Activated naive CD4-positive, alpha-beta T cell treated with anti-CD3 and anti-CD28 coated beads, Interleukin-2, amount 50 U/mL, for 24 hours (primary cell): ENCODE measurements at regions not wholly inside any gene's neighbourhood (a gene's known extent, or its start where the extent isn't known, plus 50 kb on each side); places are given as distances from the start of the nearest gene placed in this dataset.
A peak's percentile ranks its signal among the peaks of the same experiment; 100 is the strongest.

ENCODE experiments used
- H3K27ac Mint-ChIP-seq: one replicate; pipeline ENCODE4 v1.8.0; 2021; ENCODE audit warnings: mild to moderate bottlenecking, mixed read lengths
- H3K27me3 Mint-ChIP-seq: one replicate; pipeline ENCODE4 v1.8.0; 2021; ENCODE audit warnings: mixed read lengths
- H3K36me3 Mint-ChIP-seq: one replicate; pipeline ENCODE4 v1.8.0; 2021; ENCODE audit warnings: mixed read lengths
- H3K4me1 Mint-ChIP-seq: one replicate; pipeline ENCODE4 v1.8.0; 2021; ENCODE audit warnings: mixed read lengths
- H3K4me3 Mint-ChIP-seq: one replicate; pipeline ENCODE4 v1.8.0; 2021; ENCODE audit warnings: mild to moderate bottlenecking, mixed read lengths
- H3K9me3 Mint-ChIP-seq: one replicate; pipeline ENCODE4 v1.8.0; 2021; ENCODE audit warnings: mixed read lengths

GRCh38 chr14:104388541-104389325 lies 190.8 kb upstream of the C14orf180 start:
- Mint-ChIP-seq H3K27ac (peak overlapping the region; percentile 35), H3K9me3 (no peaks in the 10 kb centered on the region), H3K4me3 (no peak overlapping the region), H3K27me3 (no peaks in the 10 kb centered on the region), H3K36me3 (no peaks in the 10 kb centered on the region), H3K4me1 (peaks cover 42% of the 10 kb centered on the region)

DNA sequence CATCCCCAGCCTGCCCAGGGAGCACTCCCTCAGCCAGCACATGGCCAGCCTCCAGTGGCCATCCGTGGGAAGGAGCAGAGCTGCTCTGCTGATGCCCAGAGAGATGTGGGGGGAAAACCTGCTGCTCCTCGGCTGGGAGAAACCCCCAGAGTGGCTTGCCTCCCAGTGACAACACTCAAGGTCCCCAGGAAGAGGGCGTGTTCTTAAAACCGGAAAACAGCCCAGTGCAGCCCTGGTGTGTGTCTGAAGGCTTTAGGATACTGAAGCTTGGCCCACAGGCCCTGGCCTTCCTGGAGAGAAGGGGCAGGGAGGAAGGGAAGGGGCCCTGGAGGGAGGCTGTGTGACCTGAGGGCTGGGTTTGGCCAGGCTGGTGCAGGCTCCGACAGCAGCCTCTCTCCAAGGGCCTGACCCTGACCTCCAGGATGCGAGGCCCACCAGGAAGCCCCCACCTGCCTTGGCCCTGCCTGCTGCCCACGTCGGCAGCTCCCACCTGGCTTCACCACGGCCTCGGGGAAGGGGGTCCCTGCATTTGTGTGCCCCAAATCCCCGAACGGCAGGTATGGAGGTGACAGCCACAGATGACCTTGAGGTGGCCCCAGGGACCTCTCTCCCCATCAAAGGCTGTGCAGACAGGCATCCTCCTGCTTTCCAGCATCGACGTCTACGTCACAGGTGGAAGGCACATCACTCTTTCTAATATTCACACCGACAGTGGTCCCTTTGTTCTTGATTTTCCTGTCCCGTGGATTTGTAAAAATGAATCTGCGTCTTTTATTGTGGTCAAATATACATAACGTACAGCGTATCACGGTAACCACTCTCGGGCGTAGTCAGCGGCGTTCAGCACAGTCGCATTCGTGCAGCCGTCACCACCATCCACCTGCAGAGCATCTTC lies 190.0 kb upstream of the C14orf180 start:
- Mint-ChIP-seq H3K4me1 (peaks cover 50% of the 10 kb centered on the region), H3K4me3 (peak overlapping the region; percentile 65), H3K36me3 (no peaks in the 10 kb centered on the region), H3K27me3 (no peaks in the 10 kb centered on the region), H3K27ac (peak overlapping the region; percentile 88), H3K9me3 (no peaks in the 10 kb centered on the region)

DNA sequence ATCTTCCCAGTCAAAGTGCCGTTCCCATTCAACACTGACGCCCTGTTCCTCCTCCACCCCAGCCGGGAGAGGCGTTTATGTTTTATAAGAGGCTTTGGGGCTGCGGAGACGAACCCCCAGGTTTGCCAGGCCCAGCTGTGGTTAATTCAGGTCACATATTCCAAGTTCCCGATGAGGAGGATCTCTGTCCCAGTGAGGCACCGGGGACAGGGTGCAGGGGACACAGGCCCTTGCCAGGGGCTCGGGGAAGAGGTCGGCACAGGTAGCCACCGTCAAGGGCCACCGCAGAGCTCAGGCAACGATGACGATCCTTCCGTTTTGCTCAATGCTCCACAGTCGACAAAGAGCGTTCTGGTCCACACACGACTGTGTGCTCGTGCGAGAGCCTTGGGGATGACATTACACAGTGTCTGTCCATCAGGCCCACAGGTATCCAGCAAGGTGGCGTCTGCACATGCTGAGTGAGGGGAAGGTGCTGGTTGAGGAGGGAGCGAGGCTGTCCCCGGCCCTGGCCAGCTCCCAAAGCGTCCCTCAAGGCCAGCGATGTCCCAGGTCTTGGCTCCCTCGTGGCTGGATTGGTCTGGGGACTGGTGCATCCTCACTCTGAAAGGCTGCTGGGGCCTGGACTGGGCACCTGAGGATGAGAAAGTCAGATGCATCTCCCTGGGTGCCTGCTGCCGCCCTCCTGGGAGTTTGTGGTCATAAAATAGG lies 189.2 kb upstream of the C14orf180 start:
- H3K27ac Mint-ChIP-seq = peak overlapping the region; percentile 88
- H3K27me3 Mint-ChIP-seq = no peaks in the 10 kb centered on the region
- H3K4me1 Mint-ChIP-seq = peaks cover 58% of the 10 kb centered on the region
- peak overlapping the region; percentile 65 for H3K4me3 Mint-ChIP-seq
- H3K9me3 Mint-ChIP-seq = no peaks in the 10 kb centered on the region
- no peaks in the 10 kb centered on the region for H3K36me3 Mint-ChIP-seq

DNA sequence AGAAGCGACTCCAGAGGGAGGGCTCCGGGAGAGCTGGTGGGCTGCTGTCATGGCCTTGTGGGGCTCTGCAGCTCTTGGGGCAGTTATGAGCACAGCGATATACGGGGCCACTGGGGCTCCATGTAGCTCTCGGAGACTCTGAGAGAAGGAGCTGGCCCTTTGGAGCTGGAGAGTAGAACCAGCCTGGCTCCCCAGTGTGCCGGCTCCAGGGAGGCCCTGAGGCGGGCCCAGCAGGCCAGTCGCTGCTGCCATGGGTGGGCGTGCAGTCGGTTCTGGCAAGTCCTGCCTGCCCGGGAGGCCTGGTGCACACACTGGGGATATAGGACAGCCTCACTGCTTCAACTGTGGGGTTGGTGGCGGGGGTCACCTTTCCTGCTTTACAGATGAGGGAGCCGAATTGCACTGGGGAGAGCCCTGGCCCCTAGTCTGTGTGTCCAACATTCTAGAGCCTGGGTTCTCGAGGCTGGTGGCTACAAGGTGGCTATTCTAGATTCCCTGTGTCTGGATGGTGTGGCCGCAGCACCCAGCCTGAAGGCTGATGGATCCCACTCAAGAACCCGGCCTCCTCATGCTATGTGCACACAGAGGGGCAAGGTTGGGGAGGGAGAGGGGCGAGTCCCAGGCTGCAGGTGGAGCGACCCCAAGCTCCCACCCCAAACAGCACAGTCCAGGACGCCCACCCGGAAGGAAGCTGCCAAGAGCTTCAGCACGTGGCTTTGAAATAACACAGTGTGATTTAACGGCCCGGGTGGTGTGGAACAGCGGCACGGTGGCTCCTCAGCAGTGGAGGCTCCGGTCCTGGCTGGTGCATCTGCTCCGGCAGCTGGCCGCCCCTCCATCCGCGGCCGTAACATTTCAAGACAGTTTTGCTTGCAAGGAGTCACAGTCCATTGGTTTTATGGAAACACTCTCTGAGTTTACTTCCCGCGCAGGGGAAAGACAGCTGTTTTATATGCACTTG lies 188.3 kb upstream of the C14orf180 start:
- H3K4me1 Mint-ChIP-seq = peaks cover 65% of the 10 kb centered on the region
- H3K36me3 Mint-ChIP-seq = no peaks in the 10 kb centered on the region
- peak overlapping the region; percentile 91 for H3K27ac Mint-ChIP-seq
- no peaks in the 10 kb centered on the region for H3K27me3 Mint-ChIP-seq
- H3K4me3 Mint-ChIP-seq = peak overlapping the region; percentile 72
- H3K9me3 Mint-ChIP-seq = no peaks in the 10 kb centered on the region

DNA sequence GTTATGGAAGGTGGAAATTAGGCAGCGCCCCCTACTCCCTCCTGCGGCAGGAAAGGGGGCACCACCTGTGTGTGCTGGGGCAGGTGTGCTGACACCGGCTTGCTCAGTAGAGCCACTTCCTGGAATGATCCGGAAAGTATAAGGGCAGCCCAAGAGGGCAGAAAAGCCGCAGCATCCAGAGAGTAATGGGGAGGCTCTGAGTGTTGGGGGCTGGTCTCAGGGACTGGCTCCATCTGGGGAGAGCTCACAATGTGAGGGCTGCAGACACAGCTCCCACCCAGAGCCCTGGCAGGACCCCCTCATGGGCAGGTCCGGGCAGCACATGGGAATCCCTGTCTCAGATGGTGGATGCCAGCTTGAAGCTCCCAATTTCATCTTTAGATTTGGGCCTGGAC lies 187.6 kb upstream of the C14orf180 start:
- peak overlapping the region; percentile 72 for H3K4me3 Mint-ChIP-seq
- H3K9me3 Mint-ChIP-seq = no peaks in the 10 kb centered on the region
- peaks cover under 1% of the 10 kb centered on the region for H3K36me3 Mint-ChIP-seq
- H3K27ac Mint-ChIP-seq = peak overlapping the region; percentile 91
- H3K27me3 Mint-ChIP-seq = no peaks in the 10 kb centered on the region
- H3K4me1 Mint-ChIP-seq = peaks cover 70% of the 10 kb centered on the region

- H3K27ac Mint-ChIP-seq = no peak overlapping the region
- peaks cover 4% of the 10 kb centered on the region for H3K36me3 Mint-ChIP-seq
- peaks cover 74% of the 10 kb centered on the region for H3K4me1 Mint-ChIP-seq
- H3K27me3 Mint-ChIP-seq = no peaks in the 10 kb centered on the region
- no peak overlapping the region for H3K4me3 Mint-ChIP-seq
- H3K9me3 Mint-ChIP-seq = peaks cover 3% of the 10 kb centered on the region
Observed at GRCh38 chr14:104392396-104393198, 187.0 kb upstream of the C14orf180 start.

DNA sequence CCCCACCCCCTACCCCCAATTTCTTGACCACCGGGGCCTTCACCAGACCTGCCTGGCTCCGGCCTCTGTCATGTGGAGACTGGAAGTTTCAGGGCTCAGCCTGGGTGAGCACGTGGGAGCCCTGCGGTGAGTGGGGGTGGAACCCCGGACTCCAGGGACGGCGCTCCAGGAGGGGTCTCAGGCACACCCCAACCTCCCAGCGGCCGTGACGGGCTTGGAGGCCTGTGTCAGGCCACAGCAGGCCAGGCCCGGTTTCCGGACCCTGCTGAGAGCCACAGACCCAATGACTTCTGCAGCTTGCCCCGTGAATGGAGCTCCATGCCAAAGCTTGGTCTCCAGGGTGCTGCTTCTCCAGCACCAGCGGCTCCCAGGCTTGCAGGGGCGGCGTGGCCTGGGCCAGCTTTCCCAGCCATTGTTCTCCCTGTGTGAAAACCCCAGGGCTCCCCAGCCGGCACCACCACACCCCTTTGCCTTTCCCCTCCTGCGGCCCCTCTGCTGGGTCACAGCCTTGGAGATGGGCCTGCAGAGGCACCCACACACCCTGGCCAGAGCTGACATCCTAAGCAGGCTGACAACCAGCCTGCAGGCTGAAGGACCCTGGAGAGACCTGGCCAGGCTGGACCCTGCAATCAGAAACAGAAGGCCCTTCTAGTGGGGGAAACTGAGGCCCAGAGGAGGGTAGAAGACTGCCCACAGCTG lies 186.2 kb upstream of the C14orf180 start:
- peaks cover 8% of the 10 kb centered on the region for H3K36me3 Mint-ChIP-seq
- peak overlapping the region; percentile 72 for H3K27ac Mint-ChIP-seq
- H3K27me3 Mint-ChIP-seq = no peaks in the 10 kb centered on the region
- H3K4me1 Mint-ChIP-seq = peaks cover 78% of the 10 kb centered on the region
- peak overlapping the region; percentile 55 for H3K4me3 Mint-ChIP-seq
- H3K9me3 Mint-ChIP-seq = peaks cover 7% of the 10 kb centered on the region

DNA sequence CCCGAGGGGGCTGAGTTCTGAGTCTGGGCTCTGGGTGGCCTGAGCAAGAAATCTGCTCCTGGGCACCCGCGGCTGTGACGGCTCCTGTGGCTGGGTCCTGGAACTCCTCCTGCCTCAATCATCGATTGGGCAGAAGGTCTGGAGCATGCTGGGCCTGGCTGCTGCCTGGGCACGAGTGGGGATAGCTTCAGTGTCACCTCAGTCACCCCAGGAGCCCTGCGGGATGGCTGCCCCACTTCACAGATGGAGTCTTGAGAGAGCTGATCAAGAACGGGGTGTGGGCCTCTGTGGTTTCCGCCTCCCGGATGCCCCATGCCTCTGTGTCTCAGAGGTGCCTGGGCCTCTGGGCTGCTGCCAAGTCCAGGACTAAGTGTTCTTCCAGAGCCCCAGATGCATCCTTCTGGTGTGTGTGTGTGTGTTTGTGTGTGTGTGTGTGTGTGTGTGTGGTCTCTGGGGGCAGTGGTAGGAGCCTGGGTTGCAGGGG lies 185.6 kb upstream of the C14orf180 start:
- Mint-ChIP-seq H3K27me3 (no peaks in the 10 kb centered on the region), H3K27ac (peak overlapping the region; percentile 72), H3K4me1 (peaks cover 77% of the 10 kb centered on the region), H3K36me3 (peaks cover 8% of the 10 kb centered on the region), H3K9me3 (peaks cover 7% of the 10 kb centered on the region), H3K4me3 (peak overlapping the region; percentile 78)

DNA sequence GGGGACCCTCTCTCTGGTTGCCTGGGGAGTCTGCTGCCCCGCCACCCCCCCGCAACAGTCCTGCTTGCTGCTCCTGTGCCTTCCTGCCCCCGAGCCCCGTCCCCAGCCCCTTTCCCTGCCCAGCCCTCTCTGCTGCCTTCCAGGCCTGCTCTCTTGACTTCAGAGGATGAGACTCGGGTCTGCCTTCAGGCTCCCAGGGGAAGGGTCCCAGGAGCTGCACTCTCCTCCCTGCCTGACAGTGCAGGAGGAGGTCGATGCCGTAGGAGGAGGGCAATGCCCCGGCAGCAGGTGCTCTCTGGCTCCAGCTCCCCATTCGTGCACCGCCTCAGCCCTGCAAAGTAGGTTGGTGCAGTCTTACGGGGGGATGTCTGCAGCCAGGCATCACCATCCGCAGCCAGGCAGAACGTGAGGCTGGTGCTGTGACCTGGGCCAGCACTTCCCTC lies 185.1 kb upstream of the C14orf180 start:
- Mint-ChIP-seq H3K27ac (peak overlapping the region; percentile 51), H3K4me3 (peak overlapping the region; percentile 78), H3K4me1 (peaks cover 77% of the 10 kb centered on the region), H3K36me3 (peaks cover 8% of the 10 kb centered on the region), H3K27me3 (no peaks in the 10 kb centered on the region), H3K9me3 (peaks cover 7% of the 10 kb centered on the region)

GRCh38 chr14:104395276-104395675 lies 184.3 kb upstream of the C14orf180 start:
- peak overlapping the region; percentile 78 for H3K4me3 Mint-ChIP-seq
- H3K4me1 Mint-ChIP-seq = peaks cover 77% of the 10 kb centered on the region
- H3K27me3 Mint-ChIP-seq = no peaks in the 10 kb centered on the region
- peaks cover 7% of the 10 kb centered on the region for H3K9me3 Mint-ChIP-seq
- H3K27ac Mint-ChIP-seq = peak overlapping the region; percentile 81
- H3K36me3 Mint-ChIP-seq = peaks cover 8% of the 10 kb centered on the region

GRCh38 chr14:104395941-104396681 lies 183.5 kb upstream of the C14orf180 start:
- peaks cover 7% of the 10 kb centered on the region for H3K9me3 Mint-ChIP-seq
- H3K4me3 Mint-ChIP-seq = peak overlapping the region; percentile 36
- H3K4me1 Mint-ChIP-seq = peaks cover 71% of the 10 kb centered on the region
- no peaks in the 10 kb centered on the region for H3K27me3 Mint-ChIP-seq
- peaks cover 8% of the 10 kb centered on the region for H3K36me3 Mint-ChIP-seq
- peak overlapping the region; percentile 13 for H3K27ac Mint-ChIP-seq

GRCh38 chr14:104396682-104397470 lies 182.7 kb upstream of the C14orf180 start:
- Mint-ChIP-seq H3K27ac (no peak overlapping the region), H3K4me1 (peaks cover 63% of the 10 kb centered on the region), H3K4me3 (no peak overlapping the region)

More at GRCh38 chr14:104396682-104397470, 182.7 kb upstream of the C14orf180 start:
- peaks cover 8% of the 10 kb centered on the region for H3K36me3 Mint-ChIP-seq
- no peaks in the 10 kb centered on the region for H3K27me3 Mint-ChIP-seq
- peaks cover 7% of the 10 kb centered on the region for H3K9me3 Mint-ChIP-seq
